GM23248 (cell line): ENCODE measurements at regions not wholly inside any gene's neighbourhood (a gene's known extent, or its start where the extent isn't known, plus 50 kb on each side); places are given as distances from the start of the nearest gene placed in this dataset.

ENCODE experiments used
- DNase-seq: peaks from one replicate; pipeline ENCODE4 v3.0.0-alpha.2; 2015
- H2AFZ ChIP-seq: fragments of 200-600 bp; sonication (generic); 2 replicates; pipeline ENCODE4 v1.6.1; 2016; ENCODE audit warnings: antibody characterized with exemption
- H3F3A ChIP-seq: fragments of 200-600 bp; sonication (generic); 2 replicates; pipeline ENCODE4 v1.6.1; 2016; ENCODE audit warnings: mild to moderate bottlenecking, antibody characterized with exemption, mixed run types; ENCODE audit not compliant: insufficient read depth
- H3K27ac ChIP-seq: fragments of 200-600 bp; sonication (generic); 2 replicates; pipeline ENCODE4 v1.5.1; 2016; ENCODE audit warnings: mild to moderate bottlenecking
- H3K27me3 ChIP-seq: fragments of 200-600 bp; sonication (generic); replicated peaks from 2 replicates; pipeline ENCODE4 v1.6.1; 2016; ENCODE audit warnings: mild to moderate bottlenecking; ENCODE audit not compliant: insufficient read depth
- H3K36me3 ChIP-seq: fragments of 200-600 bp; sonication (generic); 2 replicates; pipeline ENCODE4 v1.6.1; 2016; ENCODE audit warnings: low read depth, mild to moderate bottlenecking
- H3K4me1 ChIP-seq: fragments of 200-600 bp; sonication (generic); 2 replicates; pipeline ENCODE4 v1.6.1; 2016; ENCODE audit warnings: mild to moderate bottlenecking; ENCODE audit not compliant: insufficient read depth
- H3K4me2 ChIP-seq: fragments of 200-600 bp; sonication (generic); one replicate; pipeline ENCODE4 v1.6.1; 2016; ENCODE audit warnings: mild to moderate bottlenecking; ENCODE audit not compliant: unreplicated experiment
- H3K4me3 ChIP-seq: fragments of 200-600 bp; sonication (generic); 2 replicates; pipeline ENCODE4 v1.5.1; 2016; ENCODE audit warnings: mild to moderate bottlenecking
- H3K79me2 ChIP-seq: fragments of 200-600 bp; sonication (generic); 2 replicates; pipeline ENCODE4 v1.6.1; 2016; ENCODE audit warnings: mild to moderate bottlenecking; ENCODE audit not compliant: insufficient read depth
- H3K9ac ChIP-seq: fragments of 200-600 bp; sonication (generic); 2 replicates; pipeline ENCODE4 v1.6.1; 2016; ENCODE audit warnings: mild to moderate bottlenecking
- H3K9me2 ChIP-seq: fragments of 200-600 bp; sonication (generic); 2 replicates; pipeline ENCODE4 v1.6.1; 2016; ENCODE audit warnings: mixed run types, mild to moderate bottlenecking, moderate library complexity; ENCODE audit not compliant: insufficient read depth
- H3K9me3 ChIP-seq: fragments of 200-600 bp; sonication (generic); one replicate; pipeline ENCODE4 v1.6.1; 2017; ENCODE audit warnings: low read depth
- H4K20me1 ChIP-seq: fragments of 200-600 bp; sonication (generic); 2 replicates; pipeline ENCODE4 v1.6.0; 2016; ENCODE audit not compliant: insufficient read depth
- EZH2 ChIP-seq: fragments of 200-600 bp; sonication (generic); IDR thresholded peaks from 2 replicates; pipeline ENCODE4 v1.6.1; 2018; ENCODE audit warnings: antibody characterized with exemption, mild to moderate bottlenecking; ENCODE audit not compliant: insufficient read depth, poor library complexity, severe bottlenecking
- EZH2phosphoT487 ChIP-seq: fragments of 200-600 bp; sonication (generic); IDR thresholded peaks from 2 replicates; pipeline ENCODE4 v1.6.1; 2018; ENCODE audit warnings: antibody characterized with exemption, moderate library complexity, mild to moderate bottlenecking, low read depth; ENCODE audit not compliant: insufficient read depth
- WGBS, 2 experiments: methylation state at CpG; one replicate each; pipeline ENCODE4 v1.1.6; 2015 to 2017; ENCODE audit warnings: low lambda C conversion rate in 2 of 2, low coverage in 1 of 2; ENCODE audit errors: missing lambda C conversion rate in 2 of 2; 5-methylcytosine and 5-hydroxymethylcytosine counted together
- in situ Hi-C: fragments of 300-500 bp; cut with MboI; formaldehyde crosslinking; loops from 2 replicates; pipeline ENCODE4 v1.15.0; 2020

DNA sequence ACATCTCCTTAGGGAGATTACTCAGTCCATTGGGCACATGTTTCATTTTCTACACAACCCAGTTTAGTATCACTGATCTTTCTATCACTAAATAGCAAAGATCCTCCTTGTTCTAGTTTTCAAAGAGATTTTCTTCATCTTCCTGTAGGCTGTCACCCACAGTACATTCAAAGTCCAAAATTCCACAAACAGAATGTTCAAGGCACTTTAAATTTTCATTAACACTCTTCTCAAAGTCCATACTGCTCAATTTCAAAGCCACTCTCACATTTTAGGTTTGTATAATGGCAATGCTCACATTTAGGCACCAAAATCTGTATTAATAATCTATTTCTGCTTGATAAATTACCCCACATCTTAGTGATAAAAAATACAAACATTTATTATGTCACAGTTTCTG, 152.8 kb downstream of the FSIP2 start:
- in situ Hi-C loops = no loop called here
- Histone ChIP-seq H3K4me2 (no peak overlapping the region), H4K20me1 (no peaks in the 10 kb centered on the region), H3K36me3 (no peaks in the 10 kb centered on the region), H3K9me3 (no peaks in the 10 kb centered on the region), H3F3A (no peaks in the 10 kb centered on the region), H2AFZ (no peak overlapping the region), H3K4me1 (no peaks in the 10 kb centered on the region), H3K9ac (no peak overlapping the region), H3K9me2 (no peaks in the 10 kb centered on the region), H3K4me3 (no peak overlapping the region), H3K79me2 (no peaks in the 10 kb centered on the region), H3K27me3 (no peaks in the 10 kb centered on the region), H3K27ac (no peak overlapping the region)
- TF ChIP-seq EZH2 (no peak), EZH2phosphoT487 (no peak)
- DNase-seq = no peak

- H3K9me3 ChIP-seq = no peaks in the 10 kb centered on the region
- no peak overlapping the region for H3K4me3 ChIP-seq
- H3K27ac ChIP-seq = no peak overlapping the region
- H3K27me3 ChIP-seq = no peaks in the 10 kb centered on the region
- WGBS, 2 experiments = 69 to 77% methylated on average over 2 of the region's 2 CpGs
- no peaks in the 10 kb centered on the region for H4K20me1 ChIP-seq
- H3K79me2 ChIP-seq = no peaks in the 10 kb centered on the region
- no peak overlapping the region for H3K4me2 ChIP-seq
- H3K9me2 ChIP-seq = no peaks in the 10 kb centered on the region
- no peak for TF ChIP-seq EZH2
- TF ChIP-seq EZH2phosphoT487 = no peak
- H3K4me1 ChIP-seq = no peaks in the 10 kb centered on the region
- H3K36me3 ChIP-seq = no peaks in the 10 kb centered on the region
- H2AFZ ChIP-seq = no peak overlapping the region
- H3F3A ChIP-seq = no peaks in the 10 kb centered on the region
- H3K9ac ChIP-seq = no peak overlapping the region
- in situ Hi-C loops = no loop called here
- DNase-seq = no peak
Measured at GRCh38 chr2:185891804-185892411, 153.3 kb downstream of the FSIP2 start.

DNA sequence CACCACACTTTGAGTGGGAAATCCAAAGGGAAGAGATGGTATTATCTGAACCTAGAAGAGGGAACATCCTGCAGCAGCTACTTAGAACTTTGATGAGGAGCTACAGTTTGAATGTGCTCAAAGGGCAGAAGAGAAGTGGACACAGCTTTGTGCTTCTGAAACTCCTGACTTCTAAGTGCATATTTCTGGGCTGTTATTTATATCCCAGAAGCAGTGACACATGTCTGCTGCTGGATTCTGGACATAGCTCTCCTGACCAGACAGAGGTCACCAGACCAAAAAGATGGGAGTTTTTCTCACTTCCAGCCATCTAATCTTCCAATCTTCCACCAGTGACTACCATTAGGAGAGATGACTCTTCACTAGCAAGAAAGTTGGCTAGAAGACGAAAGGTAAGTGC, 153.9 kb downstream of the FSIP2 start:
- H3K9ac ChIP-seq = no peak overlapping the region
- H3K4me2 ChIP-seq = no peak overlapping the region
- H3K4me1 ChIP-seq = no peaks in the 10 kb centered on the region
- no peaks in the 10 kb centered on the region for H3K36me3 ChIP-seq
- H3K4me3 ChIP-seq = no peak overlapping the region
- H2AFZ ChIP-seq = no peak overlapping the region
- no peaks in the 10 kb centered on the region for H4K20me1 ChIP-seq
- H3K27ac ChIP-seq = no peak overlapping the region
- no peaks in the 10 kb centered on the region for H3K79me2 ChIP-seq
- H3F3A ChIP-seq = no peaks in the 10 kb centered on the region
- no peaks in the 10 kb centered on the region for H3K9me2 ChIP-seq
- no peak for DNase-seq
- no peaks in the 10 kb centered on the region for H3K9me3 ChIP-seq
- no peak for TF ChIP-seq EZH2phosphoT487
- WGBS, 2 experiments = 19 to 24% methylated on average over 1 of the region's 1 CpG
- in situ Hi-C loops = no loop called here
- no peaks in the 10 kb centered on the region for H3K27me3 ChIP-seq

GRCh38 chr2:185894223-185894622, 155.6 kb downstream of the FSIP2 start:
- no peak for TF ChIP-seq EZH2phosphoT487
- no peak for TF ChIP-seq EZH2
- WGBS, 2 experiments = 35 to 47% methylated on average over 2 of the region's 2 CpGs
- no peaks in the 10 kb centered on the region for H3F3A ChIP-seq
- no peaks in the 10 kb centered on the region for H3K9me2 ChIP-seq
- H3K79me2 ChIP-seq = no peaks in the 10 kb centered on the region
- no peak for DNase-seq
- H4K20me1 ChIP-seq = no peaks in the 10 kb centered on the region
- H3K36me3 ChIP-seq = no peaks in the 10 kb centered on the region
- H3K9ac ChIP-seq = no peak overlapping the region
- no peak overlapping the region for H2AFZ ChIP-seq
- H3K9me3 ChIP-seq = no peaks in the 10 kb centered on the region
- H3K4me3 ChIP-seq = no peak overlapping the region
- H3K27ac ChIP-seq = no peak overlapping the region
- H3K27me3 ChIP-seq = no peaks in the 10 kb centered on the region
- no peak overlapping the region for H3K4me2 ChIP-seq
- in situ Hi-C loops = no loop called here
- H3K4me1 ChIP-seq = no peaks in the 10 kb centered on the region
